NT2/D1 (cell line): ENCODE measurements at regions not wholly inside any gene's neighbourhood (a gene's known extent, or its start where the extent isn't known, plus 50 kb on each side); places are given as distances from the start of the nearest gene placed in this dataset.

Experiments used
- SUZ12 ChIP-seq: IDR thresholded peaks from 2 replicates; pipeline ENCODE4 v1.6.1; 2011; ENCODE audit not compliant: insufficient read length, insufficient read depth; ENCODE audit errors: extremely low read depth
- YY1 ChIP-seq: IDR thresholded peaks from 2 replicates; pipeline ENCODE4 v1.6.1; 2011; ENCODE audit not compliant: insufficient read length, insufficient read depth
- ZNF274 ChIP-seq: IDR thresholded peaks from 2 replicates; pipeline ENCODE4 v1.6.1; 2011; ENCODE audit warnings: mild to moderate bottlenecking, low read depth, low read length

DNA sequence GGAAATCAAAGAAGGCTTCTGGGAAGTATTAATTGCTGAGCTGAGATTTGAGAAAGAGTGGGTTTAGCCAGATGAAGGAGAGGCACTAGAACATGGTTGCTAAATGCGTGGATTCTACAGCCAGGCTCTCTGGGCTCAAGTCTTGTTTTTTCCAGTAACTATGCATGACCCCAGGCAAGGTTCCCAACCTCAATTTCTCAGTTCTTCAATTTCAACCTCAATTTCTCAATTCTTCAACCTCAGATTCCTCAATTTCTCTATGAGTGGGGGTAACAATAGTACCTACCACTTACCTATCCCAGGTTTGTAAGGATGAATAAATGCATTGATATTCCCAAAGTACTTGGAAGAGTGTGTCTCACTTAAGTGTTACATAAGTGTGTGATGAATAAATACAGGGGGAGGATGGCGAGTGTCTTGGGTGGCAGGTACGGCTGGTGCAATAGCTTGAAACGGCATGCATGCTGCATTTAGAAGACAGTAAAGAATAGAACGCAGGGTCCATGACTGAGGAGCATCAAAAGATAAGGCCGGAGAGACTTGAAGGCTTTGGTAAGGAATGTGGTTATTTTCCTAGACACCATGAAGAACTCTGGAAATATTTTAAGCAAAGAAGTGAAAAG is 149.1 kb upstream of the ATP2B1 start:
- TF ChIP-seq ZNF274: no peak
- TF ChIP-seq SUZ12: no peak
- no peak for TF ChIP-seq YY1
